ENCODE measurements at regions not wholly inside any gene's neighbourhood (a gene's known extent, or its start where the extent isn't known, plus 50 kb on each side); places are given as distances from the start of the nearest gene placed in this dataset.

- Histone ChIP-seq H3K36me3 (ENCODE audit: control insufficient read depth in 2 of 2, extremely low read depth in 1 of 2, insufficient read depth in 2 of 2, low read length in 2 of 2) (no peaks in the 10 kb centered on the region), H3K4me2 (ENCODE audit: control insufficient read depth, extremely low read depth, insufficient read depth, low read depth, low read length) (no peak overlapping the region), H3K79me2 (ENCODE audit: control insufficient read depth, insufficient read depth, low read length) (no peaks in the 10 kb centered on the region), H3K27me3 (ENCODE audit: control insufficient read depth, extremely low read depth, insufficient read depth, low read length) (no peaks in the 10 kb centered on the region), H2AFZ (ENCODE audit: control insufficient read depth, low read length) (no peak overlapping the region), H3K9me3 (ENCODE audit: control insufficient read depth, low read depth, low read length) (no peaks in the 10 kb centered on the region), H3K9me1 (ENCODE audit: control insufficient read depth, extremely low read depth, insufficient read depth, low read length) (no peaks in the 10 kb centered on the region), H3K4me1 (ENCODE audit: control insufficient read depth, extremely low read depth, insufficient read depth, low read length) (peaks cover 3% of the 10 kb centered on the region), H3K4me3 (ENCODE audit: control insufficient read depth in 2 of 3, extremely low read depth in 1 of 3, insufficient read depth in 2 of 3, low read depth in 1 of 3, low read length in 3 of 3) (no peak overlapping the region), H4K20me1 (ENCODE audit: control insufficient read depth, extremely low read depth, insufficient read depth, low read length) (no peaks in the 10 kb centered on the region), H3K27ac (ENCODE audit: control insufficient read depth, insufficient read depth, low read length) (no peak overlapping the region), H3K9ac (ENCODE audit: control insufficient read depth, extremely low read depth, insufficient read depth, low read length) (no peak overlapping the region)
- dilution Hi-C loops (cut with MboI; ENCODE audit: extremely low pct_ligation_motif_present, low sequenced_read_pairs): no loop called here
- FAIRE-seq (no peak), DNase-seq (ENCODE audit: low read depth, low spot score) (no peak)
- TF ChIP-seq CTCF (optimal IDR thresholded peaks at IDR 0.05 in 1 of 3, IDR thresholded peaks at IDR 0.05 in 1 of 3, conservative IDR thresholded peaks at IDR 0.05 in 1 of 3; ENCODE audit: extremely low read depth in 1 of 3, insufficient read depth in 2 of 3, low read length in 3 of 3) (no peak), EZH2 (IDR thresholded peaks at IDR 0.05; ENCODE audit: low read length) (no peak)
These were observed 236.2 kb downstream of the TLE4 start for GRCh38 chr9:79807971-79808370.

GRCh38 chr9:79806086-79806485 lies 234.3 kb downstream of the TLE4 start:
- dilution Hi-C loops (cut with MboI; ENCODE audit: extremely low pct_ligation_motif_present, low sequenced_read_pairs): no loop called here
- TF ChIP-seq EZH2 (IDR thresholded peaks at IDR 0.05; ENCODE audit: low read length) (no peak), CTCF (optimal IDR thresholded peaks at IDR 0.05 in 1 of 3, IDR thresholded peaks at IDR 0.05 in 1 of 3, conservative IDR thresholded peaks at IDR 0.05 in 1 of 3; ENCODE audit: extremely low read depth in 1 of 3, insufficient read depth in 2 of 3, low read length in 3 of 3) (no peak)
- DNase-seq (ENCODE audit: low read depth, low spot score) (no peak), FAIRE-seq (no peak)
- Histone ChIP-seq H3K27ac (ENCODE audit: control insufficient read depth, insufficient read depth, low read length) (no peak overlapping the region), H3K9ac (ENCODE audit: control insufficient read depth, extremely low read depth, insufficient read depth, low read length) (no peak overlapping the region), H3K36me3 (ENCODE audit: control insufficient read depth in 2 of 2, extremely low read depth in 1 of 2, insufficient read depth in 2 of 2, low read length in 2 of 2) (no peaks in the 10 kb centered on the region), H3K4me1 (ENCODE audit: control insufficient read depth, extremely low read depth, insufficient read depth, low read length) (peaks cover 3% of the 10 kb centered on the region), H3K9me1 (ENCODE audit: control insufficient read depth, extremely low read depth, insufficient read depth, low read length) (no peaks in the 10 kb centered on the region), H3K27me3 (ENCODE audit: control insufficient read depth, extremely low read depth, insufficient read depth, low read length) (no peaks in the 10 kb centered on the region), H3K9me3 (ENCODE audit: control insufficient read depth, low read depth, low read length) (no peaks in the 10 kb centered on the region), H3K4me3 (ENCODE audit: control insufficient read depth in 2 of 3, extremely low read depth in 1 of 3, insufficient read depth in 2 of 3, low read depth in 1 of 3, low read length in 3 of 3) (no peak overlapping the region), H3K79me2 (ENCODE audit: control insufficient read depth, insufficient read depth, low read length) (no peaks in the 10 kb centered on the region), H4K20me1 (ENCODE audit: control insufficient read depth, extremely low read depth, insufficient read depth, low read length) (no peaks in the 10 kb centered on the region), H3K4me2 (ENCODE audit: control insufficient read depth, extremely low read depth, insufficient read depth, low read depth, low read length) (no peak overlapping the region), H2AFZ (ENCODE audit: control insufficient read depth, low read length) (no peak overlapping the region)
